HepG2 (cell line): ENCODE measurements at regions not wholly inside any gene's neighbourhood (a gene's known extent, or its start where the extent isn't known, plus 50 kb on each side); places are given as distances from the start of the nearest gene placed in this dataset.

Source experiments
- ATAC-seq: fragments of 200-7000 bp; cut with Tn5 transposase; 3 replicates; pipeline ENCODE4 v1.9.1; 2020; ENCODE audit warnings: mild to moderate bottlenecking, moderate library complexity
- BruUV-seq: library from RNA; stranded (reverse); fragments of 400-500 nt; replicated peaks from 2 replicates; lab custom pipeline; 2021; lab: Mats Ljungman, UMichigan
- CTCF ChIA-PET: fragments of 300-600 bp; formaldehyde crosslinking; extraction: SDS; loops from one replicate; lab custom pipeline; 2021; ENCODE audit warnings: low total read pairs, inconsistent platforms, low intra/inter-chr PET ratio; lab: Yijun Ruan, JAX
- POLR2A ChIA-PET: fragments of 350-600 bp; sonication (Branson Sonifier 250); formaldehyde crosslinking; loops from one replicate; lab custom pipeline; 2020; ENCODE audit warnings: antibody characterized with exemption, inconsistent platforms; lab: Yijun Ruan, JAX
- DNase-seq: peaks from one replicate; pipeline ENCODE4 v3.0.0-alpha.2; 2015; ENCODE audit warnings: low spot score
- FAIRE-seq: peaks from 3 replicates; lab custom pipeline; 2011; peaks lifted over from hg19 to GRCh38; lab: Jason Lieb, UNC
- H2AFZ ChIP-seq: one replicate; pipeline ENCODE4 v1.6.1; 2011; ENCODE audit warnings: low read length, inconsistent platforms
- H3K27ac ChIP-seq: fragments of 300-600 bp; 3 replicates; pipeline ENCODE4 v1.8.0; 2011; ENCODE audit warnings: mixed run types, mild to moderate bottlenecking, mixed read lengths, low read length, inconsistent platforms; ENCODE audit not compliant: insufficient read depth; ENCODE audit errors: extremely low read length
- H3K27me3 ChIP-seq, 2 experiments: fragments of 200-600 bp in 1 of 2; 2 replicates in 1 of 2; 3 replicates in 1 of 2; pipeline versions ENCODE4 v1.6.0 to v1.8.0; 2011; ENCODE audit warnings: low read length in 2 of 2, mild to moderate bottlenecking in 2 of 2, moderate library complexity in 2 of 2, inconsistent platforms in 1 of 2; ENCODE audit not compliant: insufficient read depth in 2 of 2, control insufficient read depth in 1 of 2
- H3K36me3 ChIP-seq, 2 experiments: fragments of 200-600 bp in 1 of 2; replicated peaks in 1 of 2; 2 replicates in 1 of 2; 3 replicates in 1 of 2; pipeline versions ENCODE4 v1.5.1 to v1.8.0; 2011; ENCODE audit warnings: low read length in 2 of 2, inconsistent platforms in 1 of 2; ENCODE audit not compliant: insufficient read depth in 2 of 2, control insufficient read depth in 1 of 2
- H3K4me1 ChIP-seq: 2 replicates; pipeline ENCODE4 v1.5.1; 2012; ENCODE audit warnings: low read length, inconsistent platforms; ENCODE audit not compliant: insufficient read depth
- H3K4me2 ChIP-seq: 2 replicates; pipeline ENCODE4 v1.6.0; 2011; ENCODE audit warnings: low read depth, low read length, inconsistent platforms
- H3K4me3 ChIP-seq, 3 experiments: fragments of 200-600 bp in 1 of 3; sonication (generic), shearing (Covaris generic) in 1 of 3; replicated peaks in 1 of 3; 2 replicates each; pipeline ENCODE4 v1.5.1; 2011 to 2016; ENCODE audit warnings: low read length in 3 of 3, inconsistent platforms in 2 of 3, low read depth in 2 of 3, mild to moderate bottlenecking in 2 of 3, control low read depth in 1 of 3, mixed read lengths in 1 of 3; ENCODE audit not compliant: insufficient read depth in 1 of 3
- H3K79me2 ChIP-seq: one replicate; pipeline ENCODE4 v1.6.1; 2011; ENCODE audit warnings: low read length, inconsistent platforms; ENCODE audit not compliant: insufficient read depth
- H3K9ac ChIP-seq: 2 replicates; pipeline ENCODE4 v1.6.0; 2011; ENCODE audit warnings: mild to moderate bottlenecking, low read depth, low read length, inconsistent platforms; ENCODE audit not compliant: insufficient read depth
- H3K9me3 ChIP-seq: 2 replicates; pipeline ENCODE4 v1.5.1; 2012; ENCODE audit warnings: mild to moderate bottlenecking, low read length
- H4K20me1 ChIP-seq: 2 replicates; pipeline ENCODE4 v1.6.0; 2011; ENCODE audit warnings: inconsistent platforms, mild to moderate bottlenecking, low read length, moderate library complexity; ENCODE audit not compliant: insufficient read depth
- AHR ChIP-seq: IDR thresholded peaks from 2 replicates; pipeline ENCODE4 v1.6.1; 2018; ENCODE audit warnings: missing genetic modification reagents, missing compliant biosample characterization
- HDAC1 ChIP-seq: sonication (generic); formaldehyde crosslinking; IDR thresholded peaks from 2 replicates; pipeline ENCODE4 v1.5.1; 2020; ENCODE audit warnings: mild to moderate bottlenecking, missing genetic modification reagents
- KAT2B ChIP-seq: fragments of 150-350 bp; IDR thresholded peaks from 2 replicates; pipeline ENCODE4 v1.6.1; 2014; ENCODE audit warnings: low read depth, low read length, borderline replicate concordance
- KDM4B ChIP-seq: sonication (generic); formaldehyde crosslinking; IDR thresholded peaks from 2 replicates; pipeline ENCODE4 v1.4.0; 2020; ENCODE audit warnings: missing genetic modification reagents
- RORA ChIP-seq: sonication (generic); formaldehyde crosslinking; IDR thresholded peaks from 2 replicates; pipeline ENCODE4 v1.5.0; 2020; ENCODE audit warnings: mild to moderate bottlenecking, missing genetic modification reagents, moderate library complexity
- SYNCRIP ChIP-seq: fragments of 200-400 bp; formaldehyde crosslinking; IDR thresholded peaks from 2 replicates; pipeline ENCODE4 v1.6.1; 2018; ENCODE audit warnings: mild to moderate bottlenecking, low read depth, low read length; ENCODE audit not compliant: insufficient read depth
- TSC22D2 ChIP-seq: sonication (generic); formaldehyde crosslinking; IDR thresholded peaks from 2 replicates; pipeline ENCODE4 v1.5.1; 2020; ENCODE audit warnings: missing genetic modification reagents, mild to moderate bottlenecking, borderline replicate concordance
- ZBTB33 ChIP-seq: sonication (generic); formaldehyde crosslinking; IDR thresholded peaks from 2 replicates; pipeline ENCODE4 v1.4.0; 2020; ENCODE audit warnings: missing genetic modification reagents
- ZNF282 ChIP-seq: fragments of 450-650 bp; IDR thresholded peaks from 2 replicates; pipeline ENCODE4 v1.6.1; 2018; ENCODE audit not compliant: partially characterized antibody
- ZNF329 ChIP-seq: sonication (generic); formaldehyde crosslinking; IDR thresholded peaks from 2 replicates; pipeline ENCODE4 v1.9.0; 2021; ENCODE audit warnings: low read depth, mild to moderate bottlenecking, missing genetic modification reagents
- ZNF547 ChIP-seq: sonication (generic); formaldehyde crosslinking; IDR thresholded peaks from 2 replicates; pipeline ENCODE4 v1.5.1; 2020; ENCODE audit warnings: mild to moderate bottlenecking, missing genetic modification reagents
- ZNF557 ChIP-seq: sonication (generic); formaldehyde crosslinking; IDR thresholded peaks from 2 replicates; pipeline ENCODE4 v1.4.0; 2020; ENCODE audit warnings: missing genetic modification reagents
- WGBS: methylation state at CpG from one replicate; pipeline ENCODE4 v1.1.6; 2017; ENCODE audit warnings: low lambda C conversion rate; 5-methylcytosine and 5-hydroxymethylcytosine counted together
- in situ Hi-C: cut with HindIII; loops from 2 replicates; pipeline ENCODE4 v1.10.0; 2017; ENCODE audit warnings: low pct_unique_long_range_greater_than_20kb; ENCODE audit not compliant: extremely low pct_ligation_motif_present
- intact Hi-C: fragments of 100-400 bp; cut with micrococcal nuclease; formaldehyde crosslinking; loops from one replicate; pipeline ENCODE4 v1.10.0; 2022; ENCODE audit not compliant: unreplicated experiment

GRCh38 chr5:2173151-2173834 is 290.6 kb upstream of the IRX4 start:
- no peaks in the 10 kb centered on the region for H3K9me3 ChIP-seq
- no peaks in the 10 kb centered on the region for H3K79me2 ChIP-seq
- H4K20me1 ChIP-seq, result no peaks in the 10 kb centered on the region
- intact Hi-C loops, result no loop called here
- TF ChIP-seq SYNCRIP, result no peak
- TF ChIP-seq AHR (CRISPR knock-in tag), result no peak
- TF ChIP-seq RORA, result no peak
- TF ChIP-seq ZBTB33 (CRISPR knock-in tag), result no peak
- no peak for TF ChIP-seq HDAC1
- TF ChIP-seq KAT2B, result no peak
- TF ChIP-seq ZNF557 (CRISPR knock-in tag), result no peak
- no peak for TF ChIP-seq TSC22D2
- no peak for TF ChIP-seq ZNF282
- TF ChIP-seq ZNF329 (CRISPR knock-in tag), result no peak
- no peak for TF ChIP-seq ZNF547 (CRISPR knock-in tag)
- no peak for TF ChIP-seq KDM4B
- H3K4me1 ChIP-seq, result no peaks in the 10 kb centered on the region
- ATAC-seq (no peak), FAIRE-seq (no peak), DNase-seq (no peak)
- peaks cover 2 to 33% of the 10 kb centered on the region in 2 experiments for H3K27me3 ChIP-seq
- in situ Hi-C loops, result no loop called here
- POLR2A ChIA-PET, result no interaction called here
- 14% methylated on average over 10 of the region's 11 CpGs for WGBS
- H2AFZ ChIP-seq, result no peak overlapping the region
- no peak overlapping the region for H3K27ac ChIP-seq
- no peaks in the 10 kb centered on the region for H3K36me3 ChIP-seq
- no TSS peak for BruUV-seq
- CTCF ChIA-PET, result no interaction called here
- no peak overlapping the region for H3K9ac ChIP-seq
- no peak overlapping the region for H3K4me2 ChIP-seq
- no peak overlapping the region for H3K4me3 ChIP-seq
